ENCODE measurements at regions not wholly inside any gene's neighbourhood (a gene's known extent, or its start where the extent isn't known, plus 50 kb on each side); places are given as distances from the start of the nearest gene placed in this dataset.
"Not testable (repeated sequence)": the region's sequence is repeated elsewhere in the genome, so short reads cannot be mapped to it uniquely, and the experiment has no call there.

- peak; percentile 4 for DNase-seq (ENCODE audit: low read depth)
- no peak overlapping the region for H3K4me3 ChIP-seq (ENCODE audit: low read length)
- TF ChIP-seq, protein P1, sequence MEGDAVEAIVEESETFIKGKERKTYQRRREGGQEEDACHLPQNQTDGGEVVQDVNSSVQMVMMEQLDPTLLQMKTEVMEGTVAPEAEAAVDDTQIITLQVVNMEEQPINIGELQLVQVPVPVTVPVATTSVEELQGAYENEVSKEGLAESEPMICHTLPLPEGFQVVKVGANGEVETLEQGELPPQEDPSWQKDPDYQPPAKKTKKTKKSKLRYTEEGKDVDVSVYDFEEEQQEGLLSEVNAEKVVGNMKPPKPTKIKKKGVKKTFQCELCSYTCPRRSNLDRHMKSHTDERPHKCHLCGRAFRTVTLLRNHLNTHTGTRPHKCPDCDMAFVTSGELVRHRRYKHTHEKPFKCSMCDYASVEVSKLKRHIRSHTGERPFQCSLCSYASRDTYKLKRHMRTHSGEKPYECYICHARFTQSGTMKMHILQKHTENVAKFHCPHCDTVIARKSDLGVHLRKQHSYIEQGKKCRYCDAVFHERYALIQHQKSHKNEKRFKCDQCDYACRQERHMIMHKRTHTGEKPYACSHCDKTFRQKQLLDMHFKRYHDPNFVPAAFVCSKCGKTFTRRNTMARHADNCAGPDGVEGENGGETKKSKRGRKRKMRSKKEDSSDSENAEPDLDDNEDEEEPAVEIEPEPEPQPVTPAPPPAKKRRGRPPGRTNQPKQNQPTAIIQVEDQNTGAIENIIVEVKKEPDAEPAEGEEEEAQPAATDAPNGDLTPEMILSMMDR (IDR thresholded peaks at IDR 0.05; ENCODE audit: insufficient read depth, low read depth, low read length, missing control alignments) = no peak
These were observed 825.0 kb upstream of the CHORDC1 start for GRCh38 chr11:91047882-91048281.

- no peak for DNase-seq (ENCODE audit: low read depth)
- H3K4me3 ChIP-seq (ENCODE audit: low read length) = no peak overlapping the region
- TF ChIP-seq, protein P1 (IDR thresholded peaks at IDR 0.05; ENCODE audit: insufficient read depth, low read depth, low read length, missing control alignments) = no peak
These were observed 823.4 kb upstream of the CHORDC1 start for GRCh38 chr11:91046261-91046660.

DNA sequence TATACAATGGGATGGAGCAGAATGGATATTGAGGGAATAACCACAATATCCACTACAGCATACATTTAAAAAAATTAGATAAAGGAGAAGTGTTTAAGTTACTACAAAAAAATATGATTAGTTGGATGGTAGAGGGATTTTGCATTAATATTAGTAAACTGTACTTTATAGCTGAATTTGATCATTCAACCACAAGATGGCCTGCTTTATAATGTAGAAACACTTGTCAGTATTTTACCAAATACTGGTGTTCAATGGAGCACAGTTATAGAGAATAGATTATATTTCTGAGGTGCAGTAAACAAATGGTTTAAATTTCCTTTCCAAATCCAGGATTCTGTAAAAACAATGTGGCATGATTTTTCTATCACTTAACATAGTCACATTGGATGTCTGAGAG is 818.8 kb upstream of the CHORDC1 start:
- DNase-seq (ENCODE audit: low read depth) = no peak
- TF ChIP-seq, protein P1 (IDR thresholded peaks at IDR 0.05; ENCODE audit: insufficient read depth, low read depth, low read length, missing control alignments) = no peak
- H3K4me3 ChIP-seq (ENCODE audit: low read length) = no peak overlapping the region

DNA sequence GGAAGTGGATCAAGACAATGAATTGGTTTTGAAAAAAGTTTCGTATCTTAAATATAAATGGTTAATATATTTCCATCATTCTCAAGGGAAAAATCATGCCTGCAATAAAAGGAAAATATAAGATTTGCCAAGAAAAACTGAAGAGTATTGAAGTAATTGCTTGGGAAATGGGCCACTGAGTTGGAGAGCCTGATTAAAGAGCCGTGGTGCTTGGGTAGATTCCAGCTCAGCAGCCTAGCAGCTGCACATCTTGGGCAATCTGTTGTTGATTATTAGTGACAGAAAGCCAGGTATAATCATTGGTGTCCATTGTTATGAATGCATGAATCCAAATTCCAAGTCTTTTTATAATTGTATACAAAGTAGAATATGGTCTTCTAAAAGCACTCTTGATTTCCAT is 800.9 kb upstream of the CHORDC1 start:
- no peak overlapping the region for H3K4me3 ChIP-seq (ENCODE audit: low read length)
- TF ChIP-seq, protein P1 (IDR thresholded peaks at IDR 0.05; ENCODE audit: insufficient read depth, low read depth, low read length, missing control alignments) = no peak
- DNase-seq (ENCODE audit: low read depth) = no peak

- DNase-seq (ENCODE audit: low read depth) = no peak
- no peak overlapping the region for H3K4me3 ChIP-seq (ENCODE audit: low read length)
- TF ChIP-seq, protein P1 (IDR thresholded peaks at IDR 0.05; ENCODE audit: insufficient read depth, low read depth, low read length, missing control alignments) = no peak
These were observed 788.7 kb upstream of the CHORDC1 start for GRCh38 chr11:91011503-91011902.

DNA sequence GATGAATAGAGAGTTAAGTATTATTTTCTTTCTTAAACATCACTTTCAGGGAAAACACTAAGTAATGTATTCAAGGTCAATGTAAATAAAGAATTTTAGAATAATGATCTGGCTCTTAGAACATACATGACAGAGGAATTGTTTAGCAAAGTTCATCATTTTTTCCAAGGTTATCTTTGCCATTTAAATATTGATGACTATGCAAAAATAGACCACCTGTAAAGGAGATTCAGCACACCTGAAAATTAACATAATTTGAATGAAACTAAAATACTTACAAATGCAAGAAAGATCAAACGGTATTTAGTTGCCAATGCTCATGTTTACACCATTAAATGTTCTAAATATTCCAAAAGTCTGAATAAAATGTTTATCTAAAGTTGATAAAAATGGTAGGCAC is 782.6 kb upstream of the CHORDC1 start:
- H3K4me3 ChIP-seq (ENCODE audit: low read length) = no peak overlapping the region
- TF ChIP-seq, protein P1 (IDR thresholded peaks at IDR 0.05; ENCODE audit: insufficient read depth, low read depth, low read length, missing control alignments) = no peak
- no peak for DNase-seq (ENCODE audit: low read depth)

DNA sequence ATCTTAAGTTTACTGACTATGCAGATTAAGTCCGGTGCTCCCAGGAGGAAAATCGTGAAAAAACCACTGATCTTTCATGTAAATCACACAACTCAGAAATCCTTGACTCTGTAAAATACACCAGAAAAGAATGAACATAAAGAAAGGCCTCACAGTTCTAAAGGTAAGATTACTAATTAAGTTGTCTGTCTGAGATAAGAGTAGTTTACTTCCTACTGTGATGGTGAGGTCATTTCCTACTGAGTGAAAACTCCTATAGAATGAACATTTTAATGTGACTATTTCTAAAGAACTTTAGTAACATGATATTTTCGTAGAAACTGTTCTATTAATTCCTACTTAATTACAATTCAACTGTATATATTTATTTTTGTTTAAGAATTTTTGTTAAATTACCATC is 774.4 kb upstream of the CHORDC1 start:
- TF ChIP-seq, protein P1 (IDR thresholded peaks at IDR 0.05; ENCODE audit: insufficient read depth, low read depth, low read length, missing control alignments) = no peak
- DNase-seq (ENCODE audit: low read depth) = no peak

DNA sequence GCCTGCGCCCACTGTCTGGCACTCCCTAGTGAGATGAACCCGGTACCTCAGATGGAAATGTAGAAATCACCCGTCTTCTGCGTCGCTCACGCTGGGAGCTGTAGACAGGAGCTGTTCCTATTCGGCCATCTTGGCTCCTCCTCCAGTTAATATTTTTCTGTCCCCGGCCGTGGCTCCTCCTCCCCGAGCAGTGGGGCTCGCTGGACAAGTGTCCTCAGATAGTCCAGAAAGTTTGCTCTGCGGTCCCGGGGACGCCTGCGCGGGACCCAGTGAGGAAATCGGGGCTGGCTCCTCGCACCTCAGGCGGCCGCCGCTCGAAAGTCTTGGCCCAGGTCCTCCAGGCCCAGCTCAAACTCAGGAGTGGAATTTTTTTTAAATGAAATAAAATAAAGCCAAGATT is 749.3 kb upstream of the CHORDC1 start:
- not testable (repeated sequence) for DNase-seq (ENCODE audit: low read depth); H3K4me3 ChIP-seq (ENCODE audit: low read length)

More for the DNA sequence above, 774.4 kb upstream of the CHORDC1 start:
- no peak overlapping the region for H3K4me3 ChIP-seq (ENCODE audit: low read length)

Data from epithelial cell of esophagus (primary cell).